Activated T-cell treated with anti-CD3 and anti-CD28 coated beads, Interleukin-2, amount 50 U/mL, for 72 hours (primary cell): ENCODE measurements at regions not wholly inside any gene's neighbourhood (a gene's known extent, or its start where the extent isn't known, plus 50 kb on each side); places are given as distances from the start of the nearest gene placed in this dataset.

Source experiments
- ATAC-seq, 2 donors: fragments of 150-1000 bp; cut with Tn5 transposase; replicated peaks in 1 of 2; 2 replicates each; pipeline ENCODE4 v1.10.0; 2021; ENCODE audit warnings: moderate library complexity in 2 of 2, mild to moderate bottlenecking in 1 of 2
- DNase-seq, 2 donors: peaks; one replicate each; pipeline ENCODE4 v3.0.0; 2021 to 2022; ENCODE audit warnings: mixed read lengths in 1 of 2
- H3K27ac Mint-ChIP-seq: one replicate; pipeline ENCODE4 v1.8.0; 2022; ENCODE audit warnings: mild to moderate bottlenecking, moderate library complexity, mixed read lengths
- H3K27me3 Mint-ChIP-seq: one replicate; pipeline ENCODE4 v1.8.0; 2022; ENCODE audit warnings: low read depth, mixed read lengths
- H3K36me3 Mint-ChIP-seq, 2 donors: one replicate each; pipeline ENCODE4 v1.8.0; 2022; ENCODE audit warnings: mixed read lengths in 2 of 2, mild to moderate bottlenecking in 1 of 2; ENCODE audit not compliant: insufficient read depth in 2 of 2
- H3K4me1 Mint-ChIP-seq: one replicate; pipeline ENCODE4 v1.8.0; 2022; ENCODE audit warnings: low read depth, mixed read lengths
- H3K4me3 Mint-ChIP-seq, 2 donors: one replicate each; pipeline ENCODE4 v1.8.0; 2022; ENCODE audit warnings: mild to moderate bottlenecking in 2 of 2, mixed read lengths in 2 of 2, moderate library complexity in 2 of 2
- H3K9me3 Mint-ChIP-seq, 2 donors: one replicate each; pipeline ENCODE4 v1.8.0; 2022; ENCODE audit warnings: mixed read lengths in 2 of 2

- DNase-seq = no peak
- Mint-ChIP-seq H3K4me1 (no peaks in the 10 kb centered on the region), H3K27me3 (no peaks in the 10 kb centered on the region), H3K36me3 (no peaks in the 10 kb centered on the region), H3K4me3 (no peak overlapping the region), H3K9me3 (peaks cover 0 to 5% of the 10 kb centered on the region in 2 donors), H3K27ac (no peak overlapping the region)
- ATAC-seq = no peak
Measured at GRCh38 chr9:78775211-78775610, 478.3 kb downstream of the PSAT1 start.

DNA sequence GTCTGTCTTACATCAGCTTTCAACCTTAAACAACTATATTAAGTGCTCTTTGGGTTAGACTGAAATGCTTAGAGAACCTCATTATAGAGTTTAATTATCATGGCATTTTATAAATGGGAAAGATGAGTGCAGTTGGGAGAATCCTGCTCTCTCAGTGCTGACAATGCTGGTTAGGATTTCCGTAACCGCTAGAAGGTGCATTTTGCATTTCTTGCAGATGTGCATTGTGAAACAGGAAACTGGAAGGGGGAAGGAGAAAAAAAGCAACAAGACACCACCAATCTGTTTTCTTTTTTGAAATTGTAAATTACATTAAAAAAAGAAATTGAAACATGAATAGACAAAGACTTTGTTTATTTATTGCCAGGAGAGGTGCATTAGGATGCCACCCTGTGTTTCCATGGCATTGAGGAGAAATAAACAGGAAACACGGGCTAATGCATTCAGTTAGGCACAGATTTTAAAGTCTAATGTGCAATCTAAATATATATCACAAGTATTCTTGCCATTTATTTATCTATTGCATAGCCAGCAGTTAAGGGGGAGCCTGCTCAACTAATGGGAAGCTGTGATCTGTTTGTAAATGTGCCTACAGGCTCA is 478.9 kb downstream of the PSAT1 start:
- Mint-ChIP-seq H3K4me3 (no peak overlapping the region), H3K9me3 (peaks cover 0 to 5% of the 10 kb centered on the region in 2 donors), H3K4me1 (no peaks in the 10 kb centered on the region), H3K27ac (no peak overlapping the region), H3K36me3 (no peaks in the 10 kb centered on the region), H3K27me3 (no peaks in the 10 kb centered on the region)
- ATAC-seq (no peak), DNase-seq (no peak)

DNA sequence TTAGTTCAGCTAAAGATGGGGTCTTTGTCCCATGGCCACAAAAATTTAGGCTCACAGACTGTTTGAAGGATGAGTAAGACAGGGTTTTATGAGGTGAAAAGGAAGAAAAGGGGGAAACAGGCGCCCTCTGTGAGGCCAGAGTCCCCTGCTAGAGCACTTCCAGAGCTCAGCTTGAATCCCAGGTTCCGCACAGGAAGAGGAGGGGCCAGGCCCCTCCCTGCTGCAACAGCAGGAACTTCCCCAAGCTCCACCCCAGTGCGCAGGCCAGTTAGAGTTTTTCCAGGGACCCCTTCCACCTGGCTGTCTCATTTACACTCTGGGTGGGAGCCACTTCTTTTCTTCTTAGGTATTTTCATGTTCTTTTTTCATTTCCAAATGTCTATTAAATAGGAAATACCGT is 480.8 kb downstream of the PSAT1 start:
- no peak overlapping the region for H3K27ac Mint-ChIP-seq
- no peak for ATAC-seq

DNA sequence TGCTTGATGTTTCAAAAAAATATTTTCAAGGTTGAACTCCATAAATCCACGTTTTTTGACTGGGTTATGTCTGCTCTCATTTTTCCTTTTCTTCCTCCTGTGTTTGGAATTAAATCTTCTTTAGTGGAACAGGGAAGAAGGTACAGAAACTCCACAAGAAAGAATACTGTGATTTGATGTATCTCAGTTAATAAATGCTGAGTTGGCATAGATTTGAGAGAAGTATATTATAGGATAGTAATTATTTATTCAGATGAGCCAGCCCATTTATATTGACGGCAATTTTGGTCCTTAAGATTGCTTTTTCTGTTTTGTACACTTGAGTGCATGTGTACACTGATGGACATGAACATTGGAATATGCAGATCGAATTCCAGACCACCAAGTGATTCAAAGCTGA is 481.4 kb downstream of the PSAT1 start:
- Mint-ChIP-seq H3K27me3 (no peaks in the 10 kb centered on the region), H3K36me3 (no peaks in the 10 kb centered on the region), H3K4me1 (no peaks in the 10 kb centered on the region), H3K27ac (no peak overlapping the region), H3K9me3 (peaks cover 0 to 5% of the 10 kb centered on the region in 2 donors), H3K4me3 (no peak overlapping the region)
- ATAC-seq (no peak), DNase-seq (no peak)

More for the DNA sequence above, 480.8 kb downstream of the PSAT1 start:
- no peak for DNase-seq
- Mint-ChIP-seq H3K4me1 (no peaks in the 10 kb centered on the region), H3K27me3 (no peaks in the 10 kb centered on the region), H3K9me3 (peaks cover 0 to 5% of the 10 kb centered on the region in 2 donors), H3K4me3 (no peak overlapping the region), H3K36me3 (no peaks in the 10 kb centered on the region)

- Mint-ChIP-seq H3K27me3 (no peaks in the 10 kb centered on the region), H3K9me3 (peaks cover 0 to 5% of the 10 kb centered on the region in 2 donors), H3K36me3 (no peaks in the 10 kb centered on the region), H3K4me3 (no peak overlapping the region), H3K27ac (no peak overlapping the region), H3K4me1 (no peaks in the 10 kb centered on the region)
- no peak for ATAC-seq
- no peak for DNase-seq
Measured at GRCh38 chr9:78778861-78779374, 482.0 kb downstream of the PSAT1 start.

GRCh38 chr9:78781681-78782080 is 484.8 kb downstream of the PSAT1 start:
- H3K36me3 Mint-ChIP-seq = no peaks in the 10 kb centered on the region
- H3K4me3 Mint-ChIP-seq = no peak overlapping the region
- no peak for ATAC-seq
- H3K9me3 Mint-ChIP-seq = peaks cover 0 to 5% of the 10 kb centered on the region in 2 donors
- H3K27me3 Mint-ChIP-seq = no peaks in the 10 kb centered on the region
- no peak overlapping the region for H3K27ac Mint-ChIP-seq
- H3K4me1 Mint-ChIP-seq = no peaks in the 10 kb centered on the region
- no peak for DNase-seq

DNA sequence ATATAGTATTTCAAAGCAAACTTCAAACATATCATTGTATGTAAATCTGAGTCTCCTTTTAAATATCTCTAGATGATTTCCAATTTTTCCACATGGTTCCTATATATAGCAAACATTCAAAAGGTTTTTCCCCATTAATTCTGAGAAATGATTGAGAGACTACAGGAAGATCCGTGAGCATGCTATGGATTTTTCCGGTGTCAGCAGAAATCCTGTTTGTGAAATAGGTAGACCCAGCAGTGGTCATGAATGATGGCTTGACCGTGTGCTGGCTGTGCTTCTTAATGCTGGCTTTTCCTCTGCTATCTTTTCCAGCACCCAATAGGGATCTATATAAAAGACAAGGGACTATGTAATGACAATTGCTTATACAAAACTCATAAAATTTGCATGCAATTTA is 485.3 kb downstream of the PSAT1 start:
- H3K4me1 Mint-ChIP-seq = no peaks in the 10 kb centered on the region
- no peak for DNase-seq
- H3K27ac Mint-ChIP-seq = no peak overlapping the region
- no peak for ATAC-seq
- no peaks in the 10 kb centered on the region for H3K36me3 Mint-ChIP-seq
- peaks cover 0 to 5% of the 10 kb centered on the region in 2 donors for H3K9me3 Mint-ChIP-seq
- no peaks in the 10 kb centered on the region for H3K27me3 Mint-ChIP-seq
- H3K4me3 Mint-ChIP-seq = no peak overlapping the region

DNA sequence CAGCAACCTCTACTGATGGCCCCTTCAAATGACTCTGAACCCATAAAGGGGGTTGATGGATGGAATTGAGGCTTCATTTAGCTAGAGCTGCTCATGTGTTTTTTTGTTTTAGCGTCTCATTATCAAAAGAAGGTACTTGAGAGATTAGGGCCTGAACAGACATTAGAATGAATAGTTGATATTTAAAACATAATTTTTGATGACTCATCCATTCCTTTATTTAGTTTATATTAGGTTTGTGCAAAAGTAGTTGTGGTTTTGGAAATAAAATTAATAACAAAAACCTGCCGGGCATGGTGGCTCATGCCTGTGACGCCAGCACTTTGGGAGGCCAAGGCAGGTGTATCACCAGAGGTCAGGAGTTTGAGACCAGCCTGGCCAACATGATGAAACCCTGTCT is 485.9 kb downstream of the PSAT1 start:
- Mint-ChIP-seq H3K36me3 (no peaks in the 10 kb centered on the region), H3K4me1 (no peaks in the 10 kb centered on the region), H3K4me3 (no peak overlapping the region), H3K27ac (no peak overlapping the region), H3K9me3 (peaks cover 0 to 5% of the 10 kb centered on the region in 2 donors), H3K27me3 (no peaks in the 10 kb centered on the region)
- ATAC-seq = no peak
- no peak for DNase-seq

DNA sequence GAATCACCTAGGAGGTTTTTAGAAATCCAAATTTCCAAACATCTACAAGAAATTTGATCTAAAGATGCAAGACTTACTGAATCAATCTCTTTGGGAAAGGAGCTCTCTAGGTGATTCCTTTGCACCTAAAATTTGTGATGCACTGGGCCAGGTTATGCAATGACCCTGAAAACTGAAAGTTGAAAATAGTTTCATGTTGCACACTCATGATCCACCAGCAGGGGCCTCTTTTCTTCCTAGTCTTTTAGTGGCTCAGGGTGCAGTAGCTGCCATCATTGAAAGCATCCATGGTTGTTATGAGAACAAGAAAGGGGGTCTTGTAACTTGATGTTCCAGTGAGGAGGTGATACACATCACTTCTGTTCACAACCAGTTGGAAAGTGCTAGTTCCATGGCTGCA is 486.8 kb downstream of the PSAT1 start:
- ATAC-seq = no peak
- Mint-ChIP-seq H3K27me3 (no peaks in the 10 kb centered on the region), H3K4me1 (no peaks in the 10 kb centered on the region), H3K9me3 (peaks cover 0 to 5% of the 10 kb centered on the region in 2 donors), H3K36me3 (no peaks in the 10 kb centered on the region), H3K27ac (no peak overlapping the region), H3K4me3 (no peak overlapping the region)
- no peak for DNase-seq

DNA sequence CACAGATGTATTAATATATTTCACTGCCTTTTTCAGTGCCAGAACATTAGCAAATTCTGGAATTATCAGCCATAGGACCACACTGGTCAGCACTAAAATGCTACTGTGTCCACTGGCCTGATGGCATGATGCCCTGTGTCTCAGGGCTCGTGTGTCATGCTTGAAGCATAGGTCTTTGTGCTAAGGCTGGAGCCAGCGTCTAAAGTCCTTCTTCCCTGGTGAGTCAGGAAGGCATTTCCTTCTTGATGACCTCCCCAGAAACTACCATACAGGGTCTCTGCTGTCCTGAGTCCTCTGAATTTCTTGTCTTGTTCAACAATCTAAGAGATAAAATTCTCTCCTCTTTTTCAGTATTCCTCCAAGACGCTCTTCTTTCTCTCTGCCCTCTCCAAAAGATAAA is 489.9 kb downstream of the PSAT1 start:
- no peak for ATAC-seq
- Mint-ChIP-seq H3K4me3 (no peak overlapping the region), H3K27me3 (no peaks in the 10 kb centered on the region), H3K9me3 (no peaks in the 10 kb centered on the region), H3K27ac (no peak overlapping the region), H3K36me3 (no peaks in the 10 kb centered on the region), H3K4me1 (no peaks in the 10 kb centered on the region)
- DNase-seq = no peak

DNA sequence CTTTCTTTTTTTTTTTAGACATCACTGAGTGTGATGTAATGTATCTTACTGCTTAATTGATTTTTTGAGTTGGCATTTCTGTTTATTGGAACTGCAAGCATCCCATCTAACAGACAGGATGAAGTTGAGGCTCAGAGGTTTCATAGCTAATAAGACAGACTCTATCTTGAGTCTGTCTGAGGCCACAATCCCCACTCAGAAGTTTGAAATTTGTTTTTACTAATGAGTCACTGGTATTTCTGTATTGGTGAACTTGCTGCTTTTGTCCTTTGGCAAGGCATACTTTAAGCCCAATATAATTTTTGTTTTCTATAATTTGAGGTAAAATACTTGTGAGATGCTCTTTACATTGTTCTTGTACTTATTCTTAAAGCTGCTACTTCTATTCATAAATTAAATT is 491.2 kb downstream of the PSAT1 start:
- no peaks in the 10 kb centered on the region for H3K9me3 Mint-ChIP-seq
- H3K4me3 Mint-ChIP-seq = no peak overlapping the region
- H3K27ac Mint-ChIP-seq = no peak overlapping the region
- no peaks in the 10 kb centered on the region for H3K36me3 Mint-ChIP-seq
- ATAC-seq = no peak
- no peak for DNase-seq
- no peaks in the 10 kb centered on the region for H3K27me3 Mint-ChIP-seq
- H3K4me1 Mint-ChIP-seq = no peaks in the 10 kb centered on the region

DNA sequence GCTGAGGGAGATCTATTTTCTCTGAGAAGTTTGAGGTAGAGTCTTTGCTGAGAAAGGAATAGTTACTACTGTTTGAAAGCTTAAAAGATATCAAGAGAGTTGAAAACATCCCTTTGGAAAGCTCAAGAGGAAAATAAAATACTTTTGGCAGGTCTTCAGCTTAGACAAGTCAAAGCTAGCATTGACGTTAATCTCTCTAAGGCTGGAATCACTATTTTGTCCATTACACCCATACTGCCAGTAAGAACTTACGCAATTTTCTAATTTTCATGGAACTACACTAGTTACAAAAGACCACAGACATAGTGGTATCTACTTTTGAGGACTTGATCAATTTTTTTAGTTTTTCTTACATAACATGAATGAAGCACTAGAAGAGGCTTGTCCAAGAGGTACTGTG is 494.9 kb downstream of the PSAT1 start:
- no peak overlapping the region for H3K4me3 Mint-ChIP-seq
- no peaks in the 10 kb centered on the region for H3K9me3 Mint-ChIP-seq
- DNase-seq (no peak), ATAC-seq (no peak)
- H3K27ac Mint-ChIP-seq = no peak overlapping the region
- no peaks in the 10 kb centered on the region for H3K27me3 Mint-ChIP-seq
- no peaks in the 10 kb centered on the region for H3K4me1 Mint-ChIP-seq
- H3K36me3 Mint-ChIP-seq = no peaks in the 10 kb centered on the region

GRCh38 chr9:78792745-78793144 is 495.8 kb downstream of the PSAT1 start:
- DNase-seq (no peak), ATAC-seq (no peak)
- Mint-ChIP-seq H3K27me3 (no peaks in the 10 kb centered on the region), H3K27ac (no peak overlapping the region), H3K9me3 (no peaks in the 10 kb centered on the region), H3K4me3 (no peak overlapping the region), H3K36me3 (no peaks in the 10 kb centered on the region), H3K4me1 (no peaks in the 10 kb centered on the region)

DNA sequence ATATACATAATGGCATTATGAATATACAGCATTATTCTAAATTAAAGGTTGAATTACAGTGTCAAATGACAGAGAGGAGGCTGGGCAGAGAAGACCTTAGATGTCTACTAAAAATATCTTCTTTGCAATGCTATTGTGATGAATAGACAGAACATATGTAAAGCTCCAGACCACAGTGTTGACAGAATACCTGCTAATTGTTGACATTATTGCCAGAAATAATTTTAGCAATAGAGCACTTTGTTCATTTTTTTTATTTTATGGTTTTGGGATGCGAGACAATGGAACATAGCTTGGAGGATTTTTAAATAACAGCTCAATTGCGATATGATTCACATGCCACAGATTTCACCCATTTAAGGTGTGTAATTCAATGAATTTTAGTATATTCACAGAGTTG is 508.8 kb downstream of the PSAT1 start:
- DNase-seq (no peak), ATAC-seq (no peak)
- no peak overlapping the region for H3K27ac Mint-ChIP-seq
- H3K4me3 Mint-ChIP-seq = no peak overlapping the region
- H3K4me1 Mint-ChIP-seq = no peaks in the 10 kb centered on the region
- H3K36me3 Mint-ChIP-seq = no peaks in the 10 kb centered on the region
- H3K9me3 Mint-ChIP-seq = no peaks in the 10 kb centered on the region
- no peaks in the 10 kb centered on the region for H3K27me3 Mint-ChIP-seq
